Tibial nerve (tissue), 4 donors: ENCODE measurements at regions not wholly inside any gene's neighbourhood (a gene's known extent, or its start where the extent isn't known, plus 50 kb on each side); places are given as distances from the start of the nearest gene placed in this dataset.

Experiments
- DNase-seq, 2 donors: peaks; one replicate each; pipeline ENCODE4 v3.0.0-alpha.2; 2019; ENCODE audit warnings: low spot score in 2 of 2
- H3K27ac ChIP-seq, 4 donors: fragments of 200-600 bp; sonication (generic) in 3 of 4; one replicate each; pipeline ENCODE4 v1.5.1; 2017 to 2019; ENCODE audit warnings: mild to moderate bottlenecking in 1 of 4
- H3K27me3 ChIP-seq, 2 donors: fragments of 200-600 bp; sonication (generic) in 1 of 2; one replicate each; pipeline versions ENCODE4 v1.5.1 to v1.6.0; 2017 to 2019
- H3K36me3 ChIP-seq, 3 donors: fragments of 200-600 bp; sonication (generic); one replicate each; pipeline ENCODE4 v1.5.1; 2018 to 2019
- H3K4me1 ChIP-seq, 4 donors: fragments of 200-600 bp; sonication (generic) in 3 of 4; one replicate each; pipeline ENCODE4 v1.5.1; 2017 to 2019
- H3K4me3 ChIP-seq, 4 donors: fragments of 200-600 bp; sonication (generic) in 3 of 4; one replicate each; pipeline ENCODE4 v1.5.1; 2017 to 2019; ENCODE audit warnings: mild to moderate bottlenecking in 1 of 4, moderate library complexity in 1 of 4
- H3K9me3 ChIP-seq, 4 donors: fragments of 200-600 bp; sonication (generic) in 3 of 4; one replicate each; pipeline ENCODE4 v1.5.1; 2017 to 2019
- EP300 ChIP-seq, 2 donors: sonication (generic); formaldehyde crosslinking; IDR thresholded peaks; one replicate each; pipeline ENCODE4 v1.6.1; 2017; ENCODE audit warnings: antibody characterized with exemption in 2 of 2, mild to moderate bottlenecking in 1 of 2
- POLR2A ChIP-seq, 2 donors: fragments of 450-650 bp; IDR thresholded peaks; one replicate each; pipeline ENCODE4 v1.6.1; 2017; ENCODE audit warnings: antibody characterized with exemption in 2 of 2, mild to moderate bottlenecking in 2 of 2, moderate library complexity in 2 of 2
- WGBS, 2 donors: methylation state at CpG; one replicate each; pipeline ENCODE4 v1.1.5; 2018; 5-methylcytosine and 5-hydroxymethylcytosine counted together
- TF ChIP-seq, protein P1 (sequence below), 5 experiments: fragments of 200-600 bp in 3 of 5; fragments of 450-650 bp in 2 of 5; sonication (generic) in 3 of 5; IDR thresholded peaks; one replicate each; pipeline ENCODE4 v1.5.1; 2016 to 2019; ENCODE audit warnings: antibody characterized with exemption in 5 of 5, mild to moderate bottlenecking in 3 of 5, moderate library complexity in 2 of 5

DNA sequence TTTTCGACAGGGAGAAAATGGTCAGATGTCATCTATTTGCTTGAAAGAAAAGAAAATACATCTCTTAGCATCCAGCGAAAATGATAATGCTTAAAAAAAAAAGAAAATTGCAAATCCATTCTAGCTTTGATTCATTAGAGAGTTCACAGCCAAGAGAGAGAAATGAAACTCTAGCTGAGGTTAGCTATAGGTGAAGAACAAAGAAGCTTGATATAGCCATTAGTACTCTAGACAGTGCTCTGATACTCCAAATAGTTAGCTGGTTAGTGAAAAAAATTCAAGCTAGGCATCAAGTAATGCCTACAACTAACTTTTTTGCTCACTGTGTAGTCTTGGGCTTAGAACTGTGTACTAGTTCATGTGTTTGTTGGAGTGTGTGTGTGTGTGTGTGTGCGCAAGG, 721.6 kb upstream of the SOX9 start:
- WGBS, 2 donors: 14 to 36% methylated on average over 3 of the region's 3 CpGs
- DNase-seq: no peak

DNA sequence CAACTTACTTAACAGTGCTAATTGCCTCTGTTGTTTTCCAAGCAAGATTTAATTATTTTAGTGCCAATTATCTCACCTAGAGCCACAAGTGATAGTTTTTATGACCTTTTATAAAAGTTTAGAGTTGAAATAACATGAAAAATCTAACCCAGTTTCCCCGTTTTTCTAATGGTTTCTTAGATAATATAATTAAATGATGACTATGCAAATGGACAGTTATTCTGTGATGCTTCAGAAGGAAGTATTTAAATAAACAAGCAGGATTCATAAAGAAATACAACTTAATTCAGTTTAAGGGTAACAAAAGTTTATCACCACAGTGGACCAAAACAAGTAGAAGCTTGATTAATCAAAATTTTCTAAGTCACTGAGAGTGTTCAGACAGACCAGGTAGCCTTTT, 721.2 kb upstream of the SOX9 start:
- no peak overlapping the region for H3K4me3 ChIP-seq
- DNase-seq: no peak
- TF ChIP-seq EP300 (IDR thresholded peaks at IDR 0.05): no peak
- TF ChIP-seq POLR2A (IDR thresholded peaks at IDR 0.05): no peak
- TF ChIP-seq, protein P1, sequence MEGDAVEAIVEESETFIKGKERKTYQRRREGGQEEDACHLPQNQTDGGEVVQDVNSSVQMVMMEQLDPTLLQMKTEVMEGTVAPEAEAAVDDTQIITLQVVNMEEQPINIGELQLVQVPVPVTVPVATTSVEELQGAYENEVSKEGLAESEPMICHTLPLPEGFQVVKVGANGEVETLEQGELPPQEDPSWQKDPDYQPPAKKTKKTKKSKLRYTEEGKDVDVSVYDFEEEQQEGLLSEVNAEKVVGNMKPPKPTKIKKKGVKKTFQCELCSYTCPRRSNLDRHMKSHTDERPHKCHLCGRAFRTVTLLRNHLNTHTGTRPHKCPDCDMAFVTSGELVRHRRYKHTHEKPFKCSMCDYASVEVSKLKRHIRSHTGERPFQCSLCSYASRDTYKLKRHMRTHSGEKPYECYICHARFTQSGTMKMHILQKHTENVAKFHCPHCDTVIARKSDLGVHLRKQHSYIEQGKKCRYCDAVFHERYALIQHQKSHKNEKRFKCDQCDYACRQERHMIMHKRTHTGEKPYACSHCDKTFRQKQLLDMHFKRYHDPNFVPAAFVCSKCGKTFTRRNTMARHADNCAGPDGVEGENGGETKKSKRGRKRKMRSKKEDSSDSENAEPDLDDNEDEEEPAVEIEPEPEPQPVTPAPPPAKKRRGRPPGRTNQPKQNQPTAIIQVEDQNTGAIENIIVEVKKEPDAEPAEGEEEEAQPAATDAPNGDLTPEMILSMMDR (IDR thresholded peaks at IDR 0.05): no peak
- H3K27me3 ChIP-seq: no peaks in the 10 kb centered on the region
- no peak overlapping the region for H3K27ac ChIP-seq
- 33 to 52% methylated on average over 1 of the region's 1 CpG for WGBS, 2 donors
- H3K9me3 ChIP-seq: no peaks in the 10 kb centered on the region
- H3K36me3 ChIP-seq: no peaks in the 10 kb centered on the region
- H3K4me1 ChIP-seq: no peaks in the 10 kb centered on the region

More for the DNA sequence above, 721.6 kb upstream of the SOX9 start:
- no peaks in the 10 kb centered on the region for H3K9me3 ChIP-seq
- H3K27ac ChIP-seq: no peak overlapping the region
- TF ChIP-seq POLR2A (IDR thresholded peaks at IDR 0.05): no peak
- no peaks in the 10 kb centered on the region for H3K36me3 ChIP-seq
- no peak overlapping the region for H3K4me3 ChIP-seq
- no peaks in the 10 kb centered on the region for H3K27me3 ChIP-seq
- no peaks in the 10 kb centered on the region for H3K4me1 ChIP-seq

DNA sequence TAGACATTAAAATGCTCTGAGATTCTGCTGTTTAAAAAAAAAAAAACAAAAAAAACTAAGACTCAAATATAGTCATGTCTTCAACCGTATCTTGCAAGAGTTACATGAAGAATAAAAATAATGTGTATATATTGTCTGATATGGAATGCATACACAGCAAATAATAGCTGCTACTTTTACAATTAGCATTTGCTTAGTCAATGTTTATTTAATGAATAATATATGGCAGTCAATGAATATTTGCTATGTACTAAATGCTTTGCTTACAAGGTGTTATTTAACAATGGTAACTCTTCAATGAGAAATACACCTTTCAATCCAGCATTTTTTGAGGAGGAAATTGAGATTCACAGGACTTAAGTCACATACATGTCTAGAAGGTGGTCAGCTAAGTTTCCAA, 718.8 kb upstream of the SOX9 start:
- Histone ChIP-seq H3K36me3 (no peaks in the 10 kb centered on the region), H3K9me3 (no peaks in the 10 kb centered on the region), H3K4me1 (no peaks in the 10 kb centered on the region), H3K4me3 (no peak overlapping the region), H3K27me3 (no peaks in the 10 kb centered on the region), H3K27ac (no peak overlapping the region)
- TF ChIP-seq POLR2A (IDR thresholded peaks at IDR 0.05): no peak
- TF ChIP-seq EP300 (IDR thresholded peaks at IDR 0.05): no peak
- TF ChIP-seq, protein P1 (IDR thresholded peaks at IDR 0.05): no peak
- no peak for DNase-seq
- WGBS, 2 donors: 91% methylated on average over 1 of the region's 1 CpG

DNA sequence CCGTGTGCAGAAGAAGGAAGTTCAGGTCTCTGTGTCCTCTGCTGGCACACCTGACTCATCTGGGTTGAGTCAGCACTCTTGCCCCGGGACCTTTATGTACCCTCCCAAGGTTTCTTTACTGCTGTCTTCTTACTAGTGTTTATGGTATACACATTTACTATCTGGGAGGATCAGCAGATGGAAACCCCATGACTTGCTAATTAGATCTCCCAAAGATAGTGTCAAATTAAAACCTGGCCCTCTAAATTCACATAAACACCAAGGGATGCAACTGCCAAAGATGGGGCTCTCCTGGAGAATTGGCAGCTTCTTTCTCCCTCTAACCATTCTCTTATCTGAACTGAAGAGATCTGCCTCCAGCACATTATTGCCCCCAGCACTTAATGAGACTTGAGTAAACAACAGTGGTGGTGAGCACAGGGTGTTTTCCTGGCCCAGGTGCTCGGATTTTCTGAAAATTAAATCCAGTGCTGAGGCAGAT, 718.1 kb upstream of the SOX9 start:
- H3K27me3 ChIP-seq: no peaks in the 10 kb centered on the region
- DNase-seq: no peak
- no peaks in the 10 kb centered on the region for H3K9me3 ChIP-seq
- TF ChIP-seq EP300 (IDR thresholded peaks at IDR 0.05) (no peak), POLR2A (IDR thresholded peaks at IDR 0.05) (no peak)
- TF ChIP-seq, protein P1 (IDR thresholded peaks at IDR 0.05): no peak
- H3K4me1 ChIP-seq: no peaks in the 10 kb centered on the region
- H3K27ac ChIP-seq: no peak overlapping the region
- 70 to 72% methylated on average over 3 of the region's 3 CpGs for WGBS, 2 donors
- H3K36me3 ChIP-seq: no peaks in the 10 kb centered on the region
- no peak overlapping the region for H3K4me3 ChIP-seq

DNA sequence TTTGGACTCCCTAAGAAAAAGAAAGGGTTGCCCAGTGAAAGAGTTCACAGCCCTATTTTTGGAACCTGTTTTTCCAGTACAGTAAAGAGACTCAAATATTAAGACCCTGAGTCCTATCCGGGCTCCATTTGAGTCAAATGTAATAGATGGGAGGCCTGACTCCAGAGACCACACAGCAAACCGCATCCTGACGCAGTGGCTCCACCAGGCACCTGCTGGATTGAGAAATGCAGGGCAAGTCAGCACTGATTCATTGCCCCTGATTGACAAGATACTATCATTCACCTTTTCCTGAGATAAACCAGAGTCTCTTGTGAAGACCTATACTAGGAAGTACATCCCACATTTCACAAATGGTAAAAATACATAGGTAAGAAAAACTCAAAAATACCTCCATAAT, 715.7 kb upstream of the SOX9 start:
- no peaks in the 10 kb centered on the region for H3K9me3 ChIP-seq
- no peak overlapping the region for H3K27ac ChIP-seq
- no peaks in the 10 kb centered on the region for H3K4me1 ChIP-seq
- H3K4me3 ChIP-seq: no peak overlapping the region
- TF ChIP-seq EP300 (IDR thresholded peaks at IDR 0.05) (no peak), POLR2A (IDR thresholded peaks at IDR 0.05) (no peak)
- TF ChIP-seq, protein P1 (IDR thresholded peaks at IDR 0.05): no peak
- WGBS, 2 donors: 68 to 80% methylated on average over 3 of the region's 3 CpGs
- DNase-seq: no peak
- H3K27me3 ChIP-seq: no peaks in the 10 kb centered on the region
- no peaks in the 10 kb centered on the region for H3K36me3 ChIP-seq

DNA sequence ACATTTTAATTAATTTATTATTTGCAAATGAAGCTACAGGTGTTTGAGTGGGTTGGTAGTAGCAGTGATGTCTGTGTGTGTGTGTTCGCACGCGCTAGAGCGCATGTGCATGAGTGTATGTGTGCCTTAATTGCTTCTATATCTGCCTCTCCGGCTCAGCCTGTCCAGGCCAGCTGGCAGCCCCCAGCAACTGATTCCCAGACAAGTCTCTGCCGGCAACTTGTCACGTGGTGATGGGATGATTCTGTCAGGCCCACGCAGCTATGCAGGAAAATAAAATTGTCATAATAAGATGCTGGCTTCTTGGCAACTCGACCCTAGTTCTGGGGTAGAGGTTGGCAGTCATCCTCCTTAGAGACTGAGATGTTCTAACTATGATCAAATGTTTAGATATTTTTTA, 712.8 kb upstream of the SOX9 start:
- no peaks in the 10 kb centered on the region for H3K9me3 ChIP-seq
- H3K27me3 ChIP-seq: no peaks in the 10 kb centered on the region
- H3K4me1 ChIP-seq: no peaks in the 10 kb centered on the region
- H3K27ac ChIP-seq: no peak overlapping the region
- TF ChIP-seq, protein P1 (IDR thresholded peaks at IDR 0.05): no peak
- TF ChIP-seq POLR2A (IDR thresholded peaks at IDR 0.05) (no peak), EP300 (IDR thresholded peaks at IDR 0.05) (no peak)
- DNase-seq: no peak
- H3K4me3 ChIP-seq: no peak overlapping the region
- no peaks in the 10 kb centered on the region for H3K36me3 ChIP-seq
- WGBS, 2 donors: 72 to 79% methylated on average over 9 of the region's 9 CpGs
